ENCODE measurements at regions not wholly inside any gene's neighbourhood (a gene's known extent, or its start where the extent isn't known, plus 50 kb on each side); places are given as distances from the start of the nearest gene placed in this dataset.
"Not testable (repeated sequence)": the region's sequence is repeated elsewhere in the genome, so short reads cannot be mapped to it uniquely, and the experiment has no call there.

DNA sequence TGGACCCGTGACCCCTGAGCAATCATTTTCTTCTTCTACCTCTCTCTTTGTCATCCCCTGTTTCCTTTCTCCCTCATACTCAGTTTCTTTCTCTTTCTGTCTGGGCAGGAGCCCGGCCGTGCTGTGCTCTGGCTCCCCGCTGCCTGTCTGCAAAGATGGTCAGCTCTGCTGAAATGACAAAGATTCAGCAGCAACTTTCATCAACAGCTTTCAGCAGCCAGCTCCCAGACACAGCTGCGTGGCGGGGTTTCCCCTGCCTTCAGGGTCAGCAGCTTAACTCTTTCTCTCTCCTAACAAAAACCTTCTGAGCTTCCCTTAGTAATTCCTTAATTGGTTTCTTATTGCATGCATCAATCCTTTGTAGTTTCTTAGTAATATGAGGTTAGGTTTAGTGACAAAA lies 1234.4 kb downstream of the CNTNAP5 start:
- no peak overlapping the region for H2AFZ ChIP-seq
- H3K27me3 ChIP-seq (ENCODE audit: insufficient read depth, low read depth), result no peaks in the 10 kb centered on the region
- H3K36me3 ChIP-seq (ENCODE audit: low read depth), result no peaks in the 10 kb centered on the region
- BruUV-seq (replicated peaks), result no TSS peak
- ChIA-PET POLR2A (ENCODE audit: unreplicated experiment) (no interaction called here), CTCF (no interaction called here)
- TF ChIP-seq EZH2 (IDR thresholded peaks at IDR 0.05; ENCODE audit: low read depth), result no peak
- TF ChIP-seq, protein P1, sequence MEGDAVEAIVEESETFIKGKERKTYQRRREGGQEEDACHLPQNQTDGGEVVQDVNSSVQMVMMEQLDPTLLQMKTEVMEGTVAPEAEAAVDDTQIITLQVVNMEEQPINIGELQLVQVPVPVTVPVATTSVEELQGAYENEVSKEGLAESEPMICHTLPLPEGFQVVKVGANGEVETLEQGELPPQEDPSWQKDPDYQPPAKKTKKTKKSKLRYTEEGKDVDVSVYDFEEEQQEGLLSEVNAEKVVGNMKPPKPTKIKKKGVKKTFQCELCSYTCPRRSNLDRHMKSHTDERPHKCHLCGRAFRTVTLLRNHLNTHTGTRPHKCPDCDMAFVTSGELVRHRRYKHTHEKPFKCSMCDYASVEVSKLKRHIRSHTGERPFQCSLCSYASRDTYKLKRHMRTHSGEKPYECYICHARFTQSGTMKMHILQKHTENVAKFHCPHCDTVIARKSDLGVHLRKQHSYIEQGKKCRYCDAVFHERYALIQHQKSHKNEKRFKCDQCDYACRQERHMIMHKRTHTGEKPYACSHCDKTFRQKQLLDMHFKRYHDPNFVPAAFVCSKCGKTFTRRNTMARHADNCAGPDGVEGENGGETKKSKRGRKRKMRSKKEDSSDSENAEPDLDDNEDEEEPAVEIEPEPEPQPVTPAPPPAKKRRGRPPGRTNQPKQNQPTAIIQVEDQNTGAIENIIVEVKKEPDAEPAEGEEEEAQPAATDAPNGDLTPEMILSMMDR (conservative IDR thresholded peaks at IDR 0.05), result no peak
- no peaks in the 10 kb centered on the region for H4K20me1 ChIP-seq (ENCODE audit: insufficient read depth)
- H3F3A ChIP-seq (ENCODE audit: insufficient read depth, low read depth), result no peaks in the 10 kb centered on the region
- H3K9me3 ChIP-seq (ENCODE audit: insufficient read depth, low read depth), result no peaks in the 10 kb centered on the region
- no peak for DNase-seq
- no peaks in the 10 kb centered on the region for H3K4me1 ChIP-seq (replicated peaks; ENCODE audit: insufficient read depth)
- intact Hi-C loops (cut with micrococcal nuclease; ENCODE audit: unreplicated experiment), result no loop called here
- H3K4me3 ChIP-seq, result no peak overlapping the region
- H3K4me2 ChIP-seq, result no peak overlapping the region
- no peak overlapping the region for H3K27ac ChIP-seq
- no peaks in the 10 kb centered on the region for H3K79me2 ChIP-seq (ENCODE audit: low read depth)
- H3K9me2 ChIP-seq (ENCODE audit: insufficient read depth), result no peaks in the 10 kb centered on the region

DNA sequence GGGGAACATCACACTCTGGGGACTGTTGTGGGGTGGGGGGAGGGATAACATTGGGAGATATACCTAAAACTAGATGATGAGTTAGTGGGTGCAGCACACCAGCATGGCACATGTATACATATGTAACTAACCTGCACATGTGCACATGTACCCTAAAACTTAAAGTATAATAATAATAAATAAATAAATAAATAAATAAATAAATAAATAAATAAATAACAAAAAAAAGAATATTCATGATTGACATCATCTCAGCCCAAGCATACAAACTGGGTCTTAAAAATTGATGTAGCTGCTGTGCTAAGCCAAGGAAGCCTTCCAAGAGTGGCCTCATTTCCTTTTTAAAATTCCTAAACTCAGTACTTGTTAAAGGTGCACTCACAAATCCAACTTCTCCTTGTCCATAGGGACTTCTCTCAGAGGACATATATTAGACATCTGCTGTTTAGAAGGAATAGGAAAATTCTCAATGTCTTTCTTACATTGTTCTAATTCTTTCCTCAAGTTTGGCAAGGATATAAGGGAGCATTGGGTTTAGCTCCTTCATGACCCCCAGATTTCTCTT lies 1235.4 kb downstream of the CNTNAP5 start:
- POLR2A ChIA-PET (ENCODE audit: unreplicated experiment); H3K36me3 ChIP-seq (ENCODE audit: low read depth); H2AFZ ChIP-seq; H3F3A ChIP-seq (ENCODE audit: insufficient read depth, low read depth); H3K4me2 ChIP-seq; H3K79me2 ChIP-seq (ENCODE audit: low read depth); H3K4me1 ChIP-seq (replicated peaks; ENCODE audit: insufficient read depth); H4K20me1 ChIP-seq (ENCODE audit: insufficient read depth); intact Hi-C loops (cut with micrococcal nuclease; ENCODE audit: unreplicated experiment); BruUV-seq (replicated peaks); CTCF ChIA-PET; DNase-seq; H3K27ac ChIP-seq; H3K9me3 ChIP-seq (ENCODE audit: insufficient read depth, low read depth); H3K27me3 ChIP-seq (ENCODE audit: insufficient read depth, low read depth); H3K4me3 ChIP-seq; H3K9me2 ChIP-seq (ENCODE audit: insufficient read depth): not testable (repeated sequence)

DNA sequence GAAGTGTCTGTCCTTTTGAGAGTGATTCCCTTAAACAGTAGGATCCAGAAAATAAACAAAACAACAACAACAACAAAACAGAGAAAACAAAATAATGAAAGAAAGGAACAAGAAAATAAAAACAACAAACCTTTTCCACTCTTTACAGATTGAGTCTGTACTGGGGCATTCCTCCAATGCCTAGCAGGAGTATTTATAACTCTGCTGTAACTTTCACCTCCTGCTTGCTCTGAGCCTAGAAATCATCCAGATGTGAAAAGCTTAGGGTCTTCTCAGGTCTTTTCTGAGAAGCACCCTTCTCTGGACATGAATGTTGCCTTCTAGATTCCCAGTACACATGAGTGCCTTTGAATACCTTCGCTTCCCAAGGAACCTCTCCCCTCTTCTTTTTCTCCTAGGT lies 1239.4 kb downstream of the CNTNAP5 start:
- DNase-seq, result no peak
- no peak overlapping the region for H3K27ac ChIP-seq
- H3K4me2 ChIP-seq, result no peak overlapping the region
- TF ChIP-seq, protein P1 (conservative IDR thresholded peaks at IDR 0.05), result no peak
- no peak for TF ChIP-seq EZH2 (IDR thresholded peaks at IDR 0.05; ENCODE audit: low read depth)
- H3K9me2 ChIP-seq (ENCODE audit: insufficient read depth), result no peaks in the 10 kb centered on the region
- ChIA-PET POLR2A (ENCODE audit: unreplicated experiment) (no interaction called here), CTCF (no interaction called here)
- H3F3A ChIP-seq (ENCODE audit: insufficient read depth, low read depth), result no peaks in the 10 kb centered on the region
- H3K36me3 ChIP-seq (ENCODE audit: low read depth), result no peaks in the 10 kb centered on the region
- intact Hi-C loops (cut with micrococcal nuclease; ENCODE audit: unreplicated experiment), result no loop called here
- H3K9me3 ChIP-seq (ENCODE audit: insufficient read depth, low read depth), result no peaks in the 10 kb centered on the region
- H4K20me1 ChIP-seq (ENCODE audit: insufficient read depth), result no peaks in the 10 kb centered on the region
- BruUV-seq (replicated peaks), result no TSS peak
- no peaks in the 10 kb centered on the region for H3K4me1 ChIP-seq (replicated peaks; ENCODE audit: insufficient read depth)
- no peak overlapping the region for H3K4me3 ChIP-seq
- no peaks in the 10 kb centered on the region for H3K79me2 ChIP-seq (ENCODE audit: low read depth)
- no peaks in the 10 kb centered on the region for H3K27me3 ChIP-seq (ENCODE audit: insufficient read depth, low read depth)
- no peak overlapping the region for H2AFZ ChIP-seq

DNA sequence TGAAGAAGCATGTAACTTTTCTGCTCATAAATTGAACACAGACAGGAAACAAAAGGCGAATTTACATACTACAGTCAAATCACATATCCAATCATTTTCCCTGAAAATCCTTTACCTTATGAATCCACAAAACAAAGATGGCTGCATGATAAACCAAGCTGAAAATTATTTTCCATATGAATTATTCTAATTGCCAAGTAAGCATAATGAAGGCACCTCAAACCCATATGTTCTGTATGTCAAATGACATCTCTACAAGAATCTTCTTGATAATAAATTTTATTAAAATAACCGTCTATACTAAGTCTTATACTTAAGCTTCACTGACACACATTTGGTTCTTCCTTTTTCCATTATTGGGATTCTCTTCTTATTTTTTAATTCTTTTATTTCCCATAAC lies 1242.6 kb downstream of the CNTNAP5 start:
- intact Hi-C loops (cut with micrococcal nuclease; ENCODE audit: unreplicated experiment), result no loop called here
- BruUV-seq (replicated peaks), result no TSS peak

More for the DNA sequence above, 1242.6 kb downstream of the CNTNAP5 start:
- H3K4me3 ChIP-seq, result no peak overlapping the region
- no peak for TF ChIP-seq EZH2 (IDR thresholded peaks at IDR 0.05; ENCODE audit: low read depth)
- TF ChIP-seq, protein P1 (conservative IDR thresholded peaks at IDR 0.05), result no peak
- H3K79me2 ChIP-seq (ENCODE audit: low read depth), result no peaks in the 10 kb centered on the region
- H3K9me3 ChIP-seq (ENCODE audit: insufficient read depth, low read depth), result no peaks in the 10 kb centered on the region
- H3K4me1 ChIP-seq (replicated peaks; ENCODE audit: insufficient read depth), result no peaks in the 10 kb centered on the region
- H3K9me2 ChIP-seq (ENCODE audit: insufficient read depth), result no peaks in the 10 kb centered on the region
- H3K4me2 ChIP-seq, result no peak overlapping the region
- DNase-seq, result no peak
- no peak overlapping the region for H2AFZ ChIP-seq
- H3F3A ChIP-seq (ENCODE audit: insufficient read depth, low read depth), result no peaks in the 10 kb centered on the region
- no peak overlapping the region for H3K27ac ChIP-seq
- H3K36me3 ChIP-seq (ENCODE audit: low read depth), result no peaks in the 10 kb centered on the region
- no peaks in the 10 kb centered on the region for H3K27me3 ChIP-seq (ENCODE audit: insufficient read depth, low read depth)
- CTCF ChIA-PET, result no interaction called here
- H4K20me1 ChIP-seq (ENCODE audit: insufficient read depth), result no peaks in the 10 kb centered on the region
- POLR2A ChIA-PET (ENCODE audit: unreplicated experiment), result no interaction called here

Data from PC-9 (cell line).